ENCODE measurements at regions not wholly inside any gene's neighbourhood (a gene's known extent, or its start where the extent isn't known, plus 50 kb on each side); places are given as distances from the start of the nearest gene placed in this dataset.

DNA sequence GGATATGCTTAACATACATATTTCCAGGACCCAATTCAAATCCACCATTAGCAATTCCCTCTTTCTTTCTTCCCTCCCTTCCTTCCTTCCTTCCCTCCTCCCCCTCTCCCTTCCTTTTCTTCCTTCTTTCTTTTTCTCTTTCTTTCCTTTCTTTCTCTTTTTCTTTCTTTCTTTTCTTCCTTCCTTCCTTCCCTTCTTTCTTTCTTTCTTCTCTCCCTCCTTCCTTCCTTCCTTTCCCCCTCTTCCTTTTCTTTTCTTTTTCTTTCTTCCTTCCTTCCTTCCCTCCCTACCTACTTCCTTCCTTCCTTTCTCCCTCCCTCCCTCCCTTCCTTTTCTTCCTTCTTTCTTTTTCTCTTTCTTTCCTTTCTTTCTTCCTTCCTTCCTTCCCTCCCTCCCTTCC is 332.0 kb downstream of the TMEM161B start:
- Histone ChIP-seq H3K36me3 (ENCODE audit: control insufficient read depth in 2 of 2, insufficient read depth in 2 of 2, low read length in 1 of 2) (no peaks in the 10 kb centered on the region), H3K9ac (ENCODE audit: control insufficient read depth, insufficient read depth, low read length) (no peak overlapping the region), H3K4me2 (ENCODE audit: control insufficient read depth, insufficient read depth) (no peak overlapping the region), H3K27ac (ENCODE audit: control insufficient read depth, insufficient read depth) (no peak overlapping the region), H4K20me1 (ENCODE audit: control insufficient read depth, insufficient read depth) (no peaks in the 10 kb centered on the region), H3K4me3 (no peak overlapping the region), H3K27me3 (replicated peaks in 1 of 2; ENCODE audit: control insufficient read depth in 2 of 2, insufficient read depth in 2 of 2, low read length in 1 of 2) (no peaks in the 10 kb centered on the region), H3K4me1 (ENCODE audit: control insufficient read depth, insufficient read depth, low read length) (no peaks in the 10 kb centered on the region), H3K9me3 (replicated peaks; ENCODE audit: control insufficient read depth, insufficient read depth, low read length) (no peaks in the 10 kb centered on the region), H2AFZ (ENCODE audit: control insufficient read depth, low read depth, low read length) (no peak overlapping the region), H3K79me2 (ENCODE audit: control insufficient read depth, insufficient read depth, low read length) (no peaks in the 10 kb centered on the region)
- DNase-seq (ENCODE audit: low read depth, low spot score): no peak
- ChIA-PET RAD21 (ENCODE audit: unreplicated experiment) (no interaction called here), POLR2A (no interaction called here), CTCF (no interaction called here), SMC1A (ENCODE audit: uncharacterized antibody, unreplicated experiment) (no interaction called here)
- no peak for ATAC-seq
- no peak for FAIRE-seq
- intact Hi-C loops (cut with micrococcal nuclease; ENCODE audit: unreplicated experiment) (no loop called here), in situ Hi-C loops (cut with MboI) (no loop called here)
- BruUV-seq (replicated peaks): no TSS peak
- TF ChIP-seq NFXL1 (IDR thresholded peaks at IDR 0.05; ENCODE audit: borderline replicate concordance): no peak
- TF ChIP-seq SUZ12 (IDR thresholded peaks at IDR 0.05; ENCODE audit: unreplicated experiment): no peak
- TF ChIP-seq SMAD5 (IDR thresholded peaks at IDR 0.05; ENCODE audit: low read depth): no peak
- no peak for TF ChIP-seq BRCA1 (IDR thresholded peaks at IDR 0.05; ENCODE audit: low read depth, low read length)
- TF ChIP-seq POU2F2 (IDR thresholded peaks at IDR 0.05; ENCODE audit: borderline replicate concordance, low read depth, low read length): no peak
- TF ChIP-seq TCF3 (IDR thresholded peaks at IDR 0.05; ENCODE audit: borderline replicate concordance, insufficient read depth, low read depth, low read length): no peak
- TF ChIP-seq SREBF1 (IDR thresholded peaks at IDR 0.05; ENCODE audit: low read length): no peak
- no peak for TF ChIP-seq TARDBP (IDR thresholded peaks at IDR 0.05; ENCODE audit: borderline replicate concordance)
- TF ChIP-seq SMC3 (IDR thresholded peaks at IDR 0.05; ENCODE audit: borderline replicate concordance, low read length): no peak
- no peak for TF ChIP-seq ZNF207 (IDR thresholded peaks at IDR 0.05; ENCODE audit: borderline replicate concordance)
- TF ChIP-seq, protein P1, sequence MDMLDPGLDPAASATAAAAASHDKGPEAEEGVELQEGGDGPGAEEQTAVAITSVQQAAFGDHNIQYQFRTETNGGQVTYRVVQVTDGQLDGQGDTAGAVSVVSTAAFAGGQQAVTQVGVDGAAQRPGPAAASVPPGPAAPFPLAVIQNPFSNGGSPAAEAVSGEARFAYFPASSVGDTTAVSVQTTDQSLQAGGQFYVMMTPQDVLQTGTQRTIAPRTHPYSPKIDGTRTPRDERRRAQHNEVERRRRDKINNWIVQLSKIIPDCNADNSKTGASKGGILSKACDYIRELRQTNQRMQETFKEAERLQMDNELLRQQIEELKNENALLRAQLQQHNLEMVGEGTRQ (IDR thresholded peaks at IDR 0.05; ENCODE audit: borderline replicate concordance, low read depth, low read length): no peak
- no peak for TF ChIP-seq TCF12 (IDR thresholded peaks at IDR 0.05; ENCODE audit: low read depth, low read length)
- no peak for TF ChIP-seq RUNX3 (IDR thresholded peaks at IDR 0.05; ENCODE audit: low read length)
- no peak for TF ChIP-seq NR2F1 (conservative IDR thresholded peaks at IDR 0.05)
- TF ChIP-seq, protein P2, sequence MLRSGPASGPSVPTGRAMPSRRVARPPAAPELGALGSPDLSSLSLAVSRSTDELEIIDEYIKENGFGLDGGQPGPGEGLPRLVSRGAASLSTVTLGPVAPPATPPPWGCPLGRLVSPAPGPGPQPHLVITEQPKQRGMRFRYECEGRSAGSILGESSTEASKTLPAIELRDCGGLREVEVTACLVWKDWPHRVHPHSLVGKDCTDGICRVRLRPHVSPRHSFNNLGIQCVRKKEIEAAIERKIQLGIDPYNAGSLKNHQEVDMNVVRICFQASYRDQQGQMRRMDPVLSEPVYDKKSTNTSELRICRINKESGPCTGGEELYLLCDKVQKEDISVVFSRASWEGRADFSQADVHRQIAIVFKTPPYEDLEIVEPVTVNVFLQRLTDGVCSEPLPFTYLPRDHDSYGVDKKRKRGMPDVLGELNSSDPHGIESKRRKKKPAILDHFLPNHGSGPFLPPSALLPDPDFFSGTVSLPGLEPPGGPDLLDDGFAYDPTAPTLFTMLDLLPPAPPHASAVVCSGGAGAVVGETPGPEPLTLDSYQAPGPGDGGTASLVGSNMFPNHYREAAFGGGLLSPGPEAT (IDR thresholded peaks at IDR 0.05; ENCODE audit: low read depth): no peak
- TF ChIP-seq CBX5 (IDR thresholded peaks at IDR 0.05; ENCODE audit: low read depth): no peak
- no peak for TF ChIP-seq IKZF2 (IDR thresholded peaks at IDR 0.05)

Measured in GM12878 (cell line).